ENCODE measurements at regions not wholly inside any gene's neighbourhood (a gene's known extent, or its start where the extent isn't known, plus 50 kb on each side); places are given as distances from the start of the nearest gene placed in this dataset.

GRCh38 chr5:30596495-30597064 lies 596.9 kb upstream of the CDH6 start:
- TF ChIP-seq, protein P1, sequence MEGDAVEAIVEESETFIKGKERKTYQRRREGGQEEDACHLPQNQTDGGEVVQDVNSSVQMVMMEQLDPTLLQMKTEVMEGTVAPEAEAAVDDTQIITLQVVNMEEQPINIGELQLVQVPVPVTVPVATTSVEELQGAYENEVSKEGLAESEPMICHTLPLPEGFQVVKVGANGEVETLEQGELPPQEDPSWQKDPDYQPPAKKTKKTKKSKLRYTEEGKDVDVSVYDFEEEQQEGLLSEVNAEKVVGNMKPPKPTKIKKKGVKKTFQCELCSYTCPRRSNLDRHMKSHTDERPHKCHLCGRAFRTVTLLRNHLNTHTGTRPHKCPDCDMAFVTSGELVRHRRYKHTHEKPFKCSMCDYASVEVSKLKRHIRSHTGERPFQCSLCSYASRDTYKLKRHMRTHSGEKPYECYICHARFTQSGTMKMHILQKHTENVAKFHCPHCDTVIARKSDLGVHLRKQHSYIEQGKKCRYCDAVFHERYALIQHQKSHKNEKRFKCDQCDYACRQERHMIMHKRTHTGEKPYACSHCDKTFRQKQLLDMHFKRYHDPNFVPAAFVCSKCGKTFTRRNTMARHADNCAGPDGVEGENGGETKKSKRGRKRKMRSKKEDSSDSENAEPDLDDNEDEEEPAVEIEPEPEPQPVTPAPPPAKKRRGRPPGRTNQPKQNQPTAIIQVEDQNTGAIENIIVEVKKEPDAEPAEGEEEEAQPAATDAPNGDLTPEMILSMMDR (IDR thresholded peaks at IDR 0.05; ENCODE audit: low read depth, low read length, missing control alignments) = no peak
- Histone ChIP-seq H3K36me3 (replicated peaks) (no peaks in the 10 kb centered on the region), H3K27me3 (replicated peaks) (no peaks in the 10 kb centered on the region), H3K27ac (no peak overlapping the region), H3K4me3 (ENCODE audit: low read depth, low read length) (no peak overlapping the region)
- in situ Hi-C loops (cut with HindIII; ENCODE audit: low pct_ligation_motif_present, low sequenced_read_pairs) = no loop called here
- DNase-seq = no peak

- TF ChIP-seq, protein P1 (IDR thresholded peaks at IDR 0.05; ENCODE audit: low read depth, low read length, missing control alignments) = no peak
- no peaks in the 10 kb centered on the region for H3K36me3 ChIP-seq (replicated peaks)
- no peak for DNase-seq
- no peaks in the 10 kb centered on the region for H3K27me3 ChIP-seq (replicated peaks)
- H3K4me3 ChIP-seq (ENCODE audit: low read depth, low read length) = no peak overlapping the region
- in situ Hi-C loops (cut with HindIII; ENCODE audit: low pct_ligation_motif_present, low sequenced_read_pairs) = no loop called here
- H3K27ac ChIP-seq = no peak overlapping the region
Measured at GRCh38 chr5:30594331-30594730, 599.2 kb upstream of the CDH6 start.

- Histone ChIP-seq H3K27me3 (replicated peaks) (no peaks in the 10 kb centered on the region), H3K4me3 (ENCODE audit: low read depth, low read length) (no peak overlapping the region), H3K27ac (no peak overlapping the region), H3K36me3 (replicated peaks) (no peaks in the 10 kb centered on the region)
- DNase-seq = no peak
- TF ChIP-seq, protein P1 (IDR thresholded peaks at IDR 0.05; ENCODE audit: low read depth, low read length, missing control alignments) = no peak
- in situ Hi-C loops (cut with HindIII; ENCODE audit: low pct_ligation_motif_present, low sequenced_read_pairs) = no loop called here
Measured at GRCh38 chr5:30592833-30593232, 600.7 kb upstream of the CDH6 start.

DNA sequence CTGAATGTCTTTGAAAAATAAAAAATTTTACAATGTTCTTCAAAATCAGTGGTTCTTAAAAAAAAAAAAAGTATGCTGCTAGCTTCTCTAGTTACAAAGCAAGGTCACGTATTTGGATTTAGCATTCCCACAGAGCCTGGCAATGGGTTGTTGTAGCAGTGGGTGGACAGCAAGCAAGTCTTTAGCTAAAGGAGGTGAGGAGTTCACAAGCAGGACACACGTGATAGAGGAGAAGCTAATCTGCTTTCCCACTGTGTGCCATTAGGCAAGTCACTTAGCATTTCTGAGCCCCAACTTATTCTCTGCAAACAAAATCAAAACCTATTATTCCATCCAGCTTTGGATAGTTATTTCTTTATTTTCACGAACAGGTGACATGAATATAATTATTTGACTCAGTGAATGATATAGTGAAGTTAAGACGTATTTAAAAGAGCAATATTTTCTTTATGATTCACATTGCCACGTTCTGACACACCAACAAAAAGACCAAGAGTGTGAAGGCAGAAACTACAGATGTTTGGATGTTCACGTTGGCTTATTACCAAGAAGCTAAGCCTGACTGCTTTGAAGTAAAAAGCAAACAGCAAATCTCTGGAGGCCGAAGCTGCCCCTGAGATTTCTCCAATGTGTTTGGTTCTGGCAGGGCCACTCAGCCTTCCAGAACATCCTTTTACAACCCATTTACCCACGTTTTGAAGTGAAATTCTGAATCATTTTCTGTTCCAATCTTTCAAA lies 612.1 kb upstream of the CDH6 start:
- Histone ChIP-seq H3K27me3 (replicated peaks) (no peaks in the 10 kb centered on the region), H3K36me3 (replicated peaks) (no peaks in the 10 kb centered on the region), H3K4me3 (ENCODE audit: low read depth, low read length) (no peak overlapping the region), H3K27ac (no peak overlapping the region)
- in situ Hi-C loops (cut with HindIII; ENCODE audit: low pct_ligation_motif_present, low sequenced_read_pairs) = no loop called here
- TF ChIP-seq, protein P1 (IDR thresholded peaks at IDR 0.05; ENCODE audit: low read depth, low read length, missing control alignments) = no peak
- peak; percentile 73 for DNase-seq

- H3K27me3 ChIP-seq (replicated peaks) = no peaks in the 10 kb centered on the region
- TF ChIP-seq, protein P1 (IDR thresholded peaks at IDR 0.05; ENCODE audit: low read depth, low read length, missing control alignments) = no peak
- in situ Hi-C loops (cut with HindIII; ENCODE audit: low pct_ligation_motif_present, low sequenced_read_pairs) = no loop called here
- no peaks in the 10 kb centered on the region for H3K36me3 ChIP-seq (replicated peaks)
- no peak overlapping the region for H3K27ac ChIP-seq
- H3K4me3 ChIP-seq (ENCODE audit: low read depth, low read length) = no peak overlapping the region
- no peak for DNase-seq
Measured at GRCh38 chr5:30574761-30575160, 618.7 kb upstream of the CDH6 start.

Data from brain microvascular endothelial cell (primary cell).